Renal cortical epithelial cell (primary cell): ENCODE measurements at regions not wholly inside any gene's neighbourhood (a gene's known extent, or its start where the extent isn't known, plus 50 kb on each side); places are given as distances from the start of the nearest gene placed in this dataset.
A peak's percentile ranks its signal among the peaks of the same experiment; 100 is the strongest.

ENCODE experiments used
- DNase-seq: peaks from one replicate; pipeline ENCODE4 v3.0.0-alpha.2; 2011; ENCODE audit warnings: low read depth

GRCh38 chr9:89745601-89746376 lies 141.0 kb downstream of the GADD45G start:
- DNase-seq, result no peak

DNA sequence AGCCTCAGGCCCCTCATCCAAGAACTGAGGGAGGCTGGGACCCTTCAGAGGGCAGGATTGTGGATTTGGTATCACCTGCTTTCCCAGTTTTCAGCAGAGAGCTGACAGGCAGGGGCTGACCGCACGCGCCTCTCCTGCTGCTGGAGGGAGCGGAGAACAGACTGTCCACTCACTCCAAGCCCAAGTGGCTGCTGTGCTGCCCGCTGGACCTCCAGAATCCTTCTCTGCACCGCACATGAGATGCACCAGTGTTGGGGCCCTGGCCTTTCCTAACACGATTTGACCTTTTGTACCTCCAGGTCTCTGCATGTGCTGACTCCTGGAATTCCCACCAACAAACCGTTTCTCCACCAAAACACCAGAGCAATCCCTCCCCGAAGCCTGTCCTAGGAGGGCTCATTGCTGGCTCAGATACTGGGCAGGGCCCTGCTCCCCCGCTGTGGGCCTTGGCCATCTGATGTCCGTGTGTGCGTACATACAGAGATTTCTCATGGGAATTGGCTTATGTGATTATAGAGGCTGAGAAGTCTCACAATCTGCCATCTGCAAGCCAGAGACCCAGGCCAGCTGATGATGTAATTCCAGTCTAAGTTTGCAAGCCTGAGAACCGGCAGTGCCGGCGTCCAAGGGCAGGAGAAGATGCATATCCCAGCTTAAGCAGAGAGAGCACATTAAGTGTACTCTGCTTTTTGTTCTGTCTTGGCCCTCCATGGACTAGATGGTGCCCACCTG lies 141.7 kb downstream of the GADD45G start:
- DNase-seq, result no peak

DNA sequence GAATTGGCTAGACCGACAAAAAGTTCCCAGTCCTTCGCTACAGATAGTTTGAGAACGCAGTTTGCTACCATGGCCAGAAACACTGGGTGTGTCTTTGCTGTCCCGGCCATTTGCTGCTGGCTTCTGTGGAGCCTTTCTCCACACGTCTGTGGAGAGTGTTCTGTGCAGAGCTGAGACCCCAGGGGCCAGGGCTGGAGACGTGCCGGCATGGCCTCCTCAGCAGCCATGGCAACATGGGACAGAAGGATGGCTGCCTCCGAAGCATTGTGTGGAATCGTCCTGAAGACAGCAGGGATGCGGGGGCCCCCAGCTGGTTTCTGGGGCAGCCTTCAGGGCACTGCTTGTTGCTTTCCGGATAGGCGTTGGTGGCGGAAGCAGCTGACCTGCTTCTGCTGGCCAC lies 142.8 kb downstream of the GADD45G start:
- no peak for DNase-seq

DNA sequence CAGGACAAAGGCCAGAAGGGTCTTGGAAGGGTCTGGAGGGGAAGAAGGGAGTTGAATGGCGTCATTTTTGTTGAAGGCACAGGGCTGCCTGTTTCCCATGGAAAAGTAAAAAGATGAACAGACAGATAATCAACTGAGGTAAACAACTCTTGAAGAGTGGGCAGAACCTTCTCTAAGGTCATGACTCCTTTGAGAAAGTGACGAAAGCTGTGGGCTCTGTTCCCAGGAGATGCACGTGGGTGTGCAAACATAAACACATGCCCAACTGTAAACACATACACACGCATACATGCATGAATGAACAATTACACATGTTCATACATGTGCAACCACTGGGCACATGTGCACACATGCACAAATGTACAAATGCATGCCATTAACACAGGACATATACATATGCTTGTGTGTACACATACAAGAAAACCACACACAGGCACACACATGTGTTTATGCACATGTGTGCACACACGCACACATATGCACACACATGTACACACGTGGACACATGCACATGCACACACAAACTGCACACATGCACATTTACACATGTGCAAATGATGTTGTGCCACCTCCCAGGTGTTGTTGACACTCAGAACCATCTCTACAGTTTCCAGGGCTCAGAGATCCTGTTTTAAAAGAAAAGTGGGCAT lies 143.3 kb downstream of the GADD45G start:
- no peak for DNase-seq

DNA sequence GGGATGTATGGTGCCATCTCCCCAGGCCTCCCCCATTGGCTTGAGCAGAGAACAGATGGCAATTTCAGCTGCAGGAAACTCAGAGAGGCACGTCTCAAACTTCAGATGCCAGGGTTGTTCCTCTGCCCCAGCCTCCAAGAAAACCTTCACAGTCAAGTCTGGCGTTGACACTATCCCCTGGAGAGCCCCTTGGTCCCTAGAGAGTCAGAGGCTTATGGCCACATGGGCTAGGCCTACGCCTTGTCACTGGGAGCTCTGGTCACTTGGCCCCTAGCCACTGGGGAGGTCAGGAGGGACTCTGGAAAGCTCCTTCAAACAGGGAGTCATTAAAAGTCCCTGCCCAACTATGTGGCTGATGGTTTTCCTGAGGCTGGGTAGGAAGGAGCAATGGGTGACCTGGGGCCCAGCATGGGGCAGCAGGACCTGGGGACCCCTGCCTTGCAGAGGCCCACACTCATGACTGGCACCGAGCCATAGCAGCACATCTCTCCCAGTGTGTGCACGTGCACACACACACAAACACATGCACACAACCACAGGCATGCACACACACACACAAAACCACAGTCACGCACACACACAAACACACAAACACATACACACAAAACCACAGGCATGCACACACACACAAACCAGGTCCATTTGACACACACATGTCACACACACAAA lies 144.2 kb downstream of the GADD45G start:
- no peak for DNase-seq

- DNase-seq, result no peak
Observed at GRCh38 chr9:89749500-89750116, 144.8 kb downstream of the GADD45G start.

GRCh38 chr9:89750117-89750791 lies 145.4 kb downstream of the GADD45G start:
- no peak for DNase-seq

DNA sequence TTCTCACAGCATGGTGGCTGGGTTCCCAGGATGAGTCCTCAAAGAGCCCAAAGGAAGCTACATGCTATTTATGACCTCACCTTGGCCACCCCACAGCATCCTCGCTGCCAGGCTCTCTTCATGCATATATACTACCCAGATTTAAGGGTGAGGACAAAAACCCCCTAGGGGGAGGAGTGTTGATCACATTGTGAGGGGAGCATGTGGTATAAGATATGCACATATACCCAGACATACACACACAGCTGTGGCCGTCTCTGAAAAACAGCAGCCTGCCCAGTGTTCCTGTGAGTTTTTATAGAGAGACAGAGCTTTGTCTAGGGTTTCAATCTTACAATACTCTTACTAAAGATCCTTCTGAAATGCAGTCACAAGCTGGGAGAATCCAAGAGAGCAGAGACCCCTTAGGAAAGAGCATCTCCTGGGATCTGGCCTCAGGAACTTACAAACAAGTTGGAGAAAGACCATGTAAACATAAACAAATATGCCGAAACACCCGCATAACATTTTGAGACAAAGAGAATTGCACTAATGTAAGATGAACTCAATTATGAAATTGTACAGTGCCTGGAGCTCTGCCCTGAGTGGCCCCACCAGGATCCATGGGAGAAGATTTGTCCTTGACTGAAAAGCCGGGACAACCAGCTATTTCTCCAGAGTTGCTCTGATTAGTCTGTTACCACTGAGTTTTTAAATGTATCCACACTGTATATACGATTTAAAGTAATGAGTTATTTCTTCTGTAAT lies 146.4 kb downstream of the GADD45G start:
- no peak for DNase-seq

GRCh38 chr9:89752154-89752553 lies 147.3 kb downstream of the GADD45G start:
- DNase-seq, result no peak

DNA sequence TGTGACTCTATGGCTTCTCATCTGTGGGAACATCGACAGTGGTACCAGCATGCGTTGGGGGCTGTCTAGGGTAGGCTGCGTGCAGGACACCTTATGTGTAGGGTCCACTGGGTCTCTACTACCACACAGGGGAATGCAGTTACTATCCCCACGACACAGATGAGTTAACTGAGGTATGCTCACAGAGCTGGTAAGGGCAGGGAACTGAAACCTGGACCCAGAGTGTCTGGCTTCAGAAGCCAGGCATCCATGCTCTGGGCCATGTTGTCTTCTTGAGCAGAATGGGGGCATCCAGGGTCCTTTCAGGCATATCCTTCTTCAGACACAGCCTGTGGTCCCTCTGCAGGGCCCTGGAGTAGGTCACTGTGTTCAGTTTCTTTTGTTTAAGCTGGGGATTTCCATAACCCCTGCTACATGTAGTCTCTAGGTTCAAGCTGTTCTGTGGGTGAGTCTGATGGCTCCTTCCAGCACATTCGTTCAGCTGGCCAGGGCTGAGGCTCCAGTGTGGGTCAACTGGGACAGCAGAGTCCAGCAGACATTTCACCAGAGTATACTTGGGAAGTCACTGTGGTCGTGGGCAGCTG lies 148.8 kb downstream of the GADD45G start:
- DNase-seq, result no peak

DNA sequence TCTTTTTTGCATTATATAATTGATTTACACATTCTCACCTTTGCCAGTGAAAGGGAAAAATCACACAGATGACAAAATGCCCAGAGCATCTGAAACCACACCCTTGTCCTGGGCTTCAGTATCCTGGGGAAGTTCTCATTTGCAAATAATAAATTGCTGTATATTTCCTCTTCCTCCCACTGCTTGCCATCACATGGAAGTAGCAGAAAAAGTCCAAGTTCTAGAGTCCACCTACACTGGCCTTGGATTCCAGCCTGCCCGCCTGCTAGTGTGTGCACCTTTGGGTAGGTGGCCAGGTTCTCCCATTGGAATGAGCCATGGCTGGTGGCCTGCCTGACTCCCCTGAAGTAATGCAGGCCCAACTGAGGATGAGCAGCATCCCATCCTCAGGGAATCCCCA lies 149.4 kb downstream of the GADD45G start:
- DNase-seq, result no peak

DNA sequence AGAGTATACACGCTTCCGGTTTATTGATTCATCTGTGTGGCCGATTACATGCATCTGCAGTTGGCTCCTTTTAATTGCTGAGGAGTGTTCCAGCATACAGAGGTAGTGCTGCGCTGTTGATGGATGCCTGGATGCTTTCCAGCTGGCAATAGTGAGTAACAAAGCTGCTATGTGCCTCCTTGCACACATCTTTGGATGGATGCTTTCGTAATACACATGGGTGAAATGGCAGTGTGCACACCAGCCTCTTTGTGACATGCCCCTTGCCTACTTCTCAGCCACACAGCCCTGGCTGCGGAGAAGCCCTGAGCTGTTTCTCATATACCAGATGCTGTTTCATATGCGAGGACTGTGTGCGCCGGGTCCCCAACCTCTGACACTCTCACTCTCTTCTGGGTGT lies 151.0 kb downstream of the GADD45G start:
- peak; percentile 87 for DNase-seq

DNA sequence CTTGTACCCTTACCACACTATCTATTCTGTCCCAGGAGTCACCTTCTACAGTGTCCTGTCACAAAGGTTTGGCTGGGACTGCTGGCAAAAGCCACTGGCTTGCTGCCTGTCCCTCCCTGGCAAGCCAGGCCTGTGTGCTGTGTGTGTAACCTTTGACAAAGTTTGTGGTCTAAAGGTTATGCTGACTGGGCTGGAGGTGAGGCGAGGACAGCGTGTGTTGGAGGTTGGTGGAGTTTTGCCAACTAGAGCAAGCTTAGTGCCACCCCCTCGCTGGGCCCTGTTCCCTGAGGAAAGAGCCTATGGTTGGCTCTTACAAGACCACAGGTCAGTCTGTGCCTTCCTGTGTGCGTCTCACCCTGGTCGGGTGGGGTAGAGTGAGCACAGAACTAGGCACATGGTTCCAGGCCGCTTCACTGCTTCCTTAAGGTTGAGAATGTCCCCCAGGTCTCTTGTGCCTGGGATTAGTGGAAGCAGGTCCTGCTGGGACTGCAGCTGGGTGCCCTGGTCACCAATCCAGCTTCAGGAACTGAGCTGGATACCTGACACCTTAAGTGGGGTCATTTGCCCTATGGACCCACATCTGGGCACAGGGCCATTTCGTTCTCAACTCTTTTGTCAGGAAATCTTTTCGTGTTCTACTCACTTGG lies 152.2 kb downstream of the GADD45G start:
- peak; percentile 70 for DNase-seq

DNA sequence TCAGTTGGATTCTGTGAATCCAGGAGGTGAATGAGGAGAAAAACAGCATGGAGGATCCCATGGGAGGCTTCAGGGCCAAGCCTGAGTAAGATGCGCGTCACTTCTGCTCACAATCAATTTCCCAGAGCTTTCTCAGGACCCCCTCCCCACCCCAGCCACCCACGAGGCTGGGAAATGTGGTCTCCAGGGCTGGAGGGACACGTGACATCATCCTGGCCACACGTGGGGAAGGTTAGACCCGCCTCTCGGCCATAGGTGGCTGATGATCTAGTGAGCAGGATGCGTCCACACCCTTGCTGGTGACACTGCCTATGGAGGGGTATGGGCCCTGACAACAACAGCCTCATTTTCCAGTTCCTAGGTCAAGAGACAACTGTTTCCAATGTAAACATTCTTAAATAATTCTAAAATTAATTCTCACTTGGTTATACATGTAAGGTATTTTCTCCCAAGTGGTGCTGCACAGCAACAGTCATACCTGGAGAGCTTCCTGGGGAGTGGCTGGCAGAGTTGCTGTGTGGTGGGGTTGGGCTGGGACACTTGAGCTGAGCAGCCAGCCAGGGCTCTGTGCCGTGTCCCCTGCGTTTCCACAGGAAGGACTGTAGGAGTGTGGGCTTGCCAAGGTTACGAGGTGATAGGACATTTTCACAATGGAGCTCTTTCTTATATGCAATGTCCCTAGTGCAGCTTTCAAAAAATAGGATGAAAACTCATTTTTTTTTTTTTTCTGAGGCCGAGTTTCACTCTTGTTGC lies 153.1 kb downstream of the GADD45G start:
- no peak for DNase-seq

GRCh38 chr9:89759572-89759971 lies 154.8 kb downstream of the GADD45G start:
- DNase-seq, result no peak

GRCh38 chr9:89760123-89760522 lies 155.3 kb downstream of the GADD45G start:
- no peak for DNase-seq

- DNase-seq, result no peak
Observed at GRCh38 chr9:89764217-89764616, 159.4 kb downstream of the GADD45G start.

- no peak for DNase-seq
Observed at GRCh38 chr9:89765211-89765946, 160.6 kb downstream of the GADD45G start.
